Neural progenitor cell (in vitro differentiated cells): ENCODE measurements at regions not wholly inside any gene's neighbourhood (a gene's known extent, or its start where the extent isn't known, plus 50 kb on each side); places are given as distances from the start of the nearest gene placed in this dataset.

ENCODE experiments used
- DNase-seq: peaks from one replicate; pipeline ENCODE4 v3.0.0-alpha.2; 2016; ENCODE audit warnings: low spot score
- H2AFZ ChIP-seq: fragments of 200-600 bp; sonication (generic); replicated peaks from 2 replicates; pipeline ENCODE4 v1.6.1; 2016; ENCODE audit warnings: antibody characterized with exemption
- H3F3A ChIP-seq: fragments of 200-600 bp; sonication (generic); 2 replicates; pipeline ENCODE4 v1.6.1; 2016; ENCODE audit warnings: antibody characterized with exemption, low read depth
- H3K27ac ChIP-seq: fragments of 200-600 bp; sonication (generic); 2 replicates; pipeline ENCODE4 v1.5.1; 2016; ENCODE audit warnings: mild to moderate bottlenecking
- H3K27me3 ChIP-seq: fragments of 200-600 bp; sonication (generic); 2 replicates; pipeline ENCODE4 v1.6.1; 2016; ENCODE audit warnings: mild to moderate bottlenecking, moderate library complexity
- H3K36me3 ChIP-seq: fragments of 200-600 bp; sonication (generic); 2 replicates; pipeline ENCODE4 v1.5.1; 2016
- H3K4me1 ChIP-seq: fragments of 200-600 bp; sonication (generic); 2 replicates; pipeline ENCODE4 v1.6.1; 2016; ENCODE audit warnings: mixed run types
- H3K4me2 ChIP-seq: fragments of 200-600 bp; sonication (generic); 2 replicates; pipeline ENCODE4 v1.6.1; 2016
- H3K4me3 ChIP-seq: fragments of 200-600 bp; sonication (generic); 2 replicates; pipeline ENCODE4 v1.5.1; 2016
- H3K79me2 ChIP-seq: fragments of 200-600 bp; sonication (generic); 2 replicates; pipeline ENCODE4 v1.6.1; 2016; ENCODE audit warnings: low read depth
- H3K9ac ChIP-seq: fragments of 200-600 bp; sonication (generic); 2 replicates; pipeline ENCODE4 v1.6.1; 2016
- H3K9me3 ChIP-seq: fragments of 200-600 bp; sonication (generic); 2 replicates; pipeline ENCODE4 v1.5.1; 2016; ENCODE audit warnings: low read depth
- H4K20me1 ChIP-seq: fragments of 200-600 bp; sonication (generic); 2 replicates; pipeline ENCODE4 v1.6.1; 2016; ENCODE audit warnings: low read depth
- H3K27ac Mint-ChIP-seq: 3 replicates; pipeline ENCODE4 v1.8.0; 2021; ENCODE audit warnings: mixed read lengths
- H3K27me3 Mint-ChIP-seq: 2 replicates; pipeline ENCODE4 v1.8.0; 2022; ENCODE audit warnings: low read depth, mild to moderate bottlenecking, inconsistent platforms, moderate library complexity, mixed read lengths; ENCODE audit not compliant: insufficient read depth
- H3K36me3 Mint-ChIP-seq: 3 replicates; pipeline ENCODE4 v1.8.0; 2021; ENCODE audit warnings: mixed read lengths
- H3K4me1 Mint-ChIP-seq: 3 replicates; pipeline ENCODE4 v1.8.0; 2021; ENCODE audit warnings: mixed read lengths
- H3K4me3 Mint-ChIP-seq: 3 replicates; pipeline ENCODE4 v1.8.0; 2021; ENCODE audit warnings: mild to moderate bottlenecking, moderate library complexity, mixed read lengths
- H3K9me3 Mint-ChIP-seq: 3 replicates; pipeline ENCODE4 v1.8.0; 2020; ENCODE audit warnings: mixed read lengths
- EZH2 ChIP-seq: fragments of 200-600 bp; sonication (generic); IDR thresholded peaks from 2 replicates; pipeline ENCODE4 v1.6.1; 2017; ENCODE audit warnings: antibody characterized with exemption, mild to moderate bottlenecking, moderate library complexity
- EZH2phosphoT487 ChIP-seq: fragments of 200-600 bp; sonication (generic); IDR thresholded peaks from 2 replicates; pipeline ENCODE4 v1.6.1; 2017; ENCODE audit warnings: antibody characterized with exemption
- TF ChIP-seq, protein P1 (sequence below): fragments of 200-600 bp; sonication (generic); IDR thresholded peaks from 2 replicates; pipeline ENCODE4 v1.5.1; 2017; ENCODE audit warnings: antibody characterized with exemption, mild to moderate bottlenecking

DNA sequence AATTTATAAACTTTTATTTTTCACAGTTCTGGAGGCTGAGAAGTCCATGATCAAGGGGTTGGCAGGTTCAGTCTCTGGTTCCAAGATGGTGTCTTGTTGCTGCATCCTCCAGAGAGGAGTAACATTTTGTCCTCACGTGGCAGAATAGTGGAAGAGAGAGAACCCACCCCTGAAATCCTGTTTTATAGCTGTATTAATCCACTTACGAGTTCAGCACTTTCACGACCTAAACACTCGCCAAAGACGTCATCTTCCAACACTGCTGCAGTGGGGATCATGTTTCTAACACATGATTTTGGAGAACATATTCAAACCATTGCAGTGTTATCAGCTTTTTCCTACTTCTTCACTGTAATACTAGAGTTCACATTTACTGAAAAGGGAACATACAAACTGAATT lies 233.0 kb upstream of the ATP10B start:
- TF ChIP-seq EZH2phosphoT487 (no peak), EZH2 (no peak)
- TF ChIP-seq, protein P1, sequence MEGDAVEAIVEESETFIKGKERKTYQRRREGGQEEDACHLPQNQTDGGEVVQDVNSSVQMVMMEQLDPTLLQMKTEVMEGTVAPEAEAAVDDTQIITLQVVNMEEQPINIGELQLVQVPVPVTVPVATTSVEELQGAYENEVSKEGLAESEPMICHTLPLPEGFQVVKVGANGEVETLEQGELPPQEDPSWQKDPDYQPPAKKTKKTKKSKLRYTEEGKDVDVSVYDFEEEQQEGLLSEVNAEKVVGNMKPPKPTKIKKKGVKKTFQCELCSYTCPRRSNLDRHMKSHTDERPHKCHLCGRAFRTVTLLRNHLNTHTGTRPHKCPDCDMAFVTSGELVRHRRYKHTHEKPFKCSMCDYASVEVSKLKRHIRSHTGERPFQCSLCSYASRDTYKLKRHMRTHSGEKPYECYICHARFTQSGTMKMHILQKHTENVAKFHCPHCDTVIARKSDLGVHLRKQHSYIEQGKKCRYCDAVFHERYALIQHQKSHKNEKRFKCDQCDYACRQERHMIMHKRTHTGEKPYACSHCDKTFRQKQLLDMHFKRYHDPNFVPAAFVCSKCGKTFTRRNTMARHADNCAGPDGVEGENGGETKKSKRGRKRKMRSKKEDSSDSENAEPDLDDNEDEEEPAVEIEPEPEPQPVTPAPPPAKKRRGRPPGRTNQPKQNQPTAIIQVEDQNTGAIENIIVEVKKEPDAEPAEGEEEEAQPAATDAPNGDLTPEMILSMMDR, result no peak
- no peaks in the 10 kb centered on the region for H4K20me1 ChIP-seq
- H3K4me1 ChIP-seq, result no peaks in the 10 kb centered on the region
- H3K27me3 ChIP-seq, result no peaks in the 10 kb centered on the region
- no peak overlapping the region for H3K27ac ChIP-seq
- Mint-ChIP-seq H3K4me1 (no peaks in the 10 kb centered on the region), H3K9me3 (no peaks in the 10 kb centered on the region), H3K36me3 (no peaks in the 10 kb centered on the region), H3K27me3 (no peaks in the 10 kb centered on the region), H3K27ac (no peak overlapping the region), H3K4me3 (no peak overlapping the region)
- no peaks in the 10 kb centered on the region for H3F3A ChIP-seq
- no peak overlapping the region for H3K4me2 ChIP-seq
- H3K36me3 ChIP-seq, result no peaks in the 10 kb centered on the region
- H3K4me3 ChIP-seq, result no peak overlapping the region
- no peaks in the 10 kb centered on the region for H3K79me2 ChIP-seq
- H3K9me3 ChIP-seq, result no peaks in the 10 kb centered on the region
- no peak overlapping the region for H3K9ac ChIP-seq
- H2AFZ ChIP-seq, result no peak overlapping the region
- no peak for DNase-seq

GRCh38 chr5:161084115-161084514 lies 232.1 kb upstream of the ATP10B start:
- no peaks in the 10 kb centered on the region for H3F3A ChIP-seq
- DNase-seq, result no peak
- no peak overlapping the region for H3K4me3 ChIP-seq
- no peak overlapping the region for H3K4me2 ChIP-seq
- no peak overlapping the region for H3K9ac ChIP-seq
- no peak overlapping the region for H3K27ac ChIP-seq
- TF ChIP-seq, protein P1, result no peak
- TF ChIP-seq EZH2phosphoT487 (no peak), EZH2 (no peak)
- Mint-ChIP-seq H3K27ac (no peak overlapping the region), H3K9me3 (no peaks in the 10 kb centered on the region), H3K4me1 (no peaks in the 10 kb centered on the region), H3K27me3 (peaks cover 2% of the 10 kb centered on the region), H3K4me3 (no peak overlapping the region), H3K36me3 (no peaks in the 10 kb centered on the region)
- no peaks in the 10 kb centered on the region for H4K20me1 ChIP-seq
- H3K4me1 ChIP-seq, result no peaks in the 10 kb centered on the region
- no peaks in the 10 kb centered on the region for H3K36me3 ChIP-seq
- no peaks in the 10 kb centered on the region for H3K79me2 ChIP-seq
- H2AFZ ChIP-seq, result no peak overlapping the region
- no peaks in the 10 kb centered on the region for H3K9me3 ChIP-seq
- H3K27me3 ChIP-seq, result no peaks in the 10 kb centered on the region

DNA sequence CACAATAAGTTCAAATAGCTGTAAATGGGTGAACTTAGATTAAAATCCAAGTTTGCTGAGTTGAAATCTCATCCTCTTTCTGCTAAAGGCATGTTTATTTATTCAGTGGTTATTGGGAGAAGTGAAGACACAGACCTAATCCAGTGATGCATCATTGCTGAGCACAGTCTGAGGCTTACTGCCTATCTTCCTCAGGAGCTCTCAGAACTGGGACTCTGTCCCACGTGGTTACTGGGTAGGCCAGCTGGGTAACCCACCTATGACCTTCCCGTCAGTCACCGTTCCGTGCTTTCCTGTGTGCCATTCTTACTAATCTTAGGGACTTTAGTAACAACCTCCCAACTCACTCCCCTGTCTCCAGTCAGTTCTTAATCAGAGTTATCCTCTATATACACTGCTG lies 226.8 kb upstream of the ATP10B start:
- H3K4me2 ChIP-seq, result no peak overlapping the region
- Mint-ChIP-seq H3K9me3 (no peaks in the 10 kb centered on the region), H3K4me1 (no peaks in the 10 kb centered on the region), H3K27me3 (peaks cover 2% of the 10 kb centered on the region), H3K27ac (no peak overlapping the region), H3K36me3 (no peaks in the 10 kb centered on the region), H3K4me3 (no peak overlapping the region)
- no peak for DNase-seq
- H3K79me2 ChIP-seq, result no peaks in the 10 kb centered on the region
- H3F3A ChIP-seq, result no peaks in the 10 kb centered on the region
- no peaks in the 10 kb centered on the region for H3K27me3 ChIP-seq
- no peaks in the 10 kb centered on the region for H3K36me3 ChIP-seq
- H3K9ac ChIP-seq, result no peak overlapping the region
- no peak overlapping the region for H3K4me3 ChIP-seq
- TF ChIP-seq EZH2phosphoT487, result no peak
- TF ChIP-seq EZH2, result no peak
- TF ChIP-seq, protein P1, result no peak
- no peak overlapping the region for H2AFZ ChIP-seq
- no peak overlapping the region for H3K27ac ChIP-seq
- no peaks in the 10 kb centered on the region for H3K4me1 ChIP-seq
- H4K20me1 ChIP-seq, result no peaks in the 10 kb centered on the region
- H3K9me3 ChIP-seq, result no peaks in the 10 kb centered on the region
